Pons (tissue), 1 donor: ENCODE measurements at regions not wholly inside any gene's neighbourhood (a gene's known extent, or its start where the extent isn't known, plus 50 kb on each side); places are given as distances from the start of the nearest gene placed in this dataset.
"Not testable (repeated sequence)": the region's sequence is repeated elsewhere in the genome, so short reads cannot be mapped to it uniquely, and the experiment has no call there.

Source experiments
- DNase-seq: peaks from one replicate; pipeline ENCODE4 v3.0.0-alpha.2; 2016; ENCODE audit warnings: low spot score

GRCh38 chr2:220346919-220347318 is 719.5 kb downstream of the SLC4A3 start:
- DNase-seq: no peak

GRCh38 chr2:220347626-220348025 is 720.2 kb downstream of the SLC4A3 start:
- no peak for DNase-seq

GRCh38 chr2:220348206-220348605 is 720.8 kb downstream of the SLC4A3 start:
- no peak for DNase-seq

- DNase-seq: no peak
These were observed 726.5 kb downstream of the SLC4A3 start for GRCh38 chr2:220353897-220354296.

- no peak for DNase-seq
These were observed 728.6 kb downstream of the SLC4A3 start for GRCh38 chr2:220356076-220356475.

- DNase-seq: no peak
These were observed 737.6 kb downstream of the SLC4A3 start for GRCh38 chr2:220365023-220365422.

- no peak for DNase-seq
These were observed 739.3 kb downstream of the SLC4A3 start for GRCh38 chr2:220366765-220367164.

- DNase-seq: no peak
These were observed 743.3 kb downstream of the SLC4A3 start for GRCh38 chr2:220370764-220371163.

- DNase-seq: no peak
These were observed 743.8 kb downstream of the SLC4A3 start for GRCh38 chr2:220371211-220371610.

GRCh38 chr2:220373878-220374277 is 746.4 kb downstream of the SLC4A3 start:
- DNase-seq: no peak

- DNase-seq: no peak
These were observed 746.9 kb downstream of the SLC4A3 start for GRCh38 chr2:220374282-220374681.

- no peak for DNase-seq
These were observed 750.2 kb downstream of the SLC4A3 start for GRCh38 chr2:220377482-220378155.

GRCh38 chr2:220387758-220388157 is 760.3 kb downstream of the SLC4A3 start:
- not testable (repeated sequence) for DNase-seq

GRCh38 chr2:220393711-220394110 is 766.3 kb downstream of the SLC4A3 start:
- DNase-seq: no peak

- no peak for DNase-seq
These were observed 767.0 kb downstream of the SLC4A3 start for GRCh38 chr2:220394433-220394832.

- DNase-seq: no peak
These were observed 768.9 kb downstream of the SLC4A3 start for GRCh38 chr2:220396287-220396686.

- DNase-seq: no peak
These were observed 782.9 kb downstream of the SLC4A3 start for GRCh38 chr2:220410296-220410695.

GRCh38 chr2:220417503-220417902 is 790.1 kb downstream of the SLC4A3 start:
- DNase-seq: no peak

- no peak for DNase-seq
These were observed 792.2 kb downstream of the SLC4A3 start for GRCh38 chr2:220419647-220420046.

GRCh38 chr2:220420820-220421219 is 793.4 kb downstream of the SLC4A3 start:
- no peak for DNase-seq

- no peak for DNase-seq
These were observed 795.2 kb downstream of the SLC4A3 start for GRCh38 chr2:220422676-220423075.

- DNase-seq: no peak
These were observed 797.1 kb downstream of the SLC4A3 start for GRCh38 chr2:220424561-220424960.

GRCh38 chr2:220432645-220433044 is 805.2 kb downstream of the SLC4A3 start:
- DNase-seq: no peak

GRCh38 chr2:220433131-220433530 is 805.7 kb downstream of the SLC4A3 start:
- no peak for DNase-seq
